ENCODE measurements at regions not wholly inside any gene's neighbourhood (a gene's known extent, or its start where the extent isn't known, plus 50 kb on each side); places are given as distances from the start of the nearest gene placed in this dataset.
"Not testable (repeated sequence)": the region's sequence is repeated elsewhere in the genome, so short reads cannot be mapped to it uniquely, and the experiment has no call there.

- Histone ChIP-seq H3K36me3 (ENCODE audit: control insufficient read depth, insufficient read depth, low read length) (no peaks in the 10 kb centered on the region), H3K9me3 (ENCODE audit: control insufficient read depth, low read length) (no peaks in the 10 kb centered on the region), H3K9ac (no peak overlapping the region), H2AFZ (no peak overlapping the region), H3K4me1 (no peaks in the 10 kb centered on the region), H3K27me3 (ENCODE audit: control insufficient read depth, insufficient read depth, low read length) (no peaks in the 10 kb centered on the region), H3K4me2 (ENCODE audit: low read length) (no peak overlapping the region), H3K4me3 (ENCODE audit: low read depth, low read length) (no peak overlapping the region), H3K79me2 (no peaks in the 10 kb centered on the region), H3K27ac (no peak overlapping the region)
- TF ChIP-seq CTCF (IDR thresholded peaks at IDR 0.05) = no peak
Measured at GRCh38 chr17:54608634-54609155, 292.0 kb upstream of the TOM1L1 start.

- H3K9ac ChIP-seq = no peak overlapping the region
- no peaks in the 10 kb centered on the region for H3K36me3 ChIP-seq (ENCODE audit: control insufficient read depth, insufficient read depth, low read length)
- H3K9me3 ChIP-seq (ENCODE audit: control insufficient read depth, low read length) = no peaks in the 10 kb centered on the region
- TF ChIP-seq CTCF (IDR thresholded peaks at IDR 0.05) = no peak
- no peaks in the 10 kb centered on the region for H3K27me3 ChIP-seq (ENCODE audit: control insufficient read depth, insufficient read depth, low read length)
- H3K4me2 ChIP-seq (ENCODE audit: low read length) = no peak overlapping the region
- no peak overlapping the region for H3K27ac ChIP-seq
- H3K79me2 ChIP-seq = no peaks in the 10 kb centered on the region
- H3K4me1 ChIP-seq = no peaks in the 10 kb centered on the region
- H3K4me3 ChIP-seq (ENCODE audit: low read depth, low read length) = no peak overlapping the region
- no peak overlapping the region for H2AFZ ChIP-seq
Measured at GRCh38 chr17:54620399-54620978, 280.2 kb upstream of the TOM1L1 start.

GRCh38 chr17:54623746-54624145, 276.9 kb upstream of the TOM1L1 start:
- Histone ChIP-seq H3K4me3 (ENCODE audit: low read depth, low read length) (no peak overlapping the region), H3K36me3 (ENCODE audit: control insufficient read depth, insufficient read depth, low read length) (no peaks in the 10 kb centered on the region), H3K9me3 (ENCODE audit: control insufficient read depth, low read length) (no peaks in the 10 kb centered on the region), H3K9ac (no peak overlapping the region), H3K4me2 (ENCODE audit: low read length) (no peak overlapping the region), H2AFZ (no peak overlapping the region), H3K4me1 (no peaks in the 10 kb centered on the region), H3K79me2 (no peaks in the 10 kb centered on the region), H3K27ac (no peak overlapping the region), H3K27me3 (ENCODE audit: control insufficient read depth, insufficient read depth, low read length) (no peaks in the 10 kb centered on the region)
- no peak for TF ChIP-seq CTCF (IDR thresholded peaks at IDR 0.05)

GRCh38 chr17:54626146-54626703, 274.4 kb upstream of the TOM1L1 start:
- H3K79me2 ChIP-seq = no peaks in the 10 kb centered on the region
- no peak for TF ChIP-seq CTCF (IDR thresholded peaks at IDR 0.05)
- no peak overlapping the region for H3K4me2 ChIP-seq (ENCODE audit: low read length)
- H3K27ac ChIP-seq = no peak overlapping the region
- H3K4me3 ChIP-seq (ENCODE audit: low read depth, low read length) = no peak overlapping the region
- no peaks in the 10 kb centered on the region for H3K4me1 ChIP-seq
- no peaks in the 10 kb centered on the region for H3K36me3 ChIP-seq (ENCODE audit: control insufficient read depth, insufficient read depth, low read length)
- no peaks in the 10 kb centered on the region for H3K27me3 ChIP-seq (ENCODE audit: control insufficient read depth, insufficient read depth, low read length)
- no peak overlapping the region for H3K9ac ChIP-seq
- no peaks in the 10 kb centered on the region for H3K9me3 ChIP-seq (ENCODE audit: control insufficient read depth, low read length)
- peak overlapping the region; percentile 38 for H2AFZ ChIP-seq

GRCh38 chr17:54639426-54639825, 261.2 kb upstream of the TOM1L1 start:
- H3K9ac ChIP-seq; H3K4me2 ChIP-seq (ENCODE audit: low read length); H3K36me3 ChIP-seq (ENCODE audit: control insufficient read depth, insufficient read depth, low read length); H2AFZ ChIP-seq; H3K4me1 ChIP-seq; H3K9me3 ChIP-seq (ENCODE audit: control insufficient read depth, low read length); H3K27ac ChIP-seq; H3K79me2 ChIP-seq; H3K27me3 ChIP-seq (ENCODE audit: control insufficient read depth, insufficient read depth, low read length); H3K4me3 ChIP-seq (ENCODE audit: low read depth, low read length): not testable (repeated sequence)

Measured in parathyroid adenoma (tissue), 2 donors.